ENCODE measurements at regions not wholly inside any gene's neighbourhood (a gene's known extent, or its start where the extent isn't known, plus 50 kb on each side); places are given as distances from the start of the nearest gene placed in this dataset.

DNA sequence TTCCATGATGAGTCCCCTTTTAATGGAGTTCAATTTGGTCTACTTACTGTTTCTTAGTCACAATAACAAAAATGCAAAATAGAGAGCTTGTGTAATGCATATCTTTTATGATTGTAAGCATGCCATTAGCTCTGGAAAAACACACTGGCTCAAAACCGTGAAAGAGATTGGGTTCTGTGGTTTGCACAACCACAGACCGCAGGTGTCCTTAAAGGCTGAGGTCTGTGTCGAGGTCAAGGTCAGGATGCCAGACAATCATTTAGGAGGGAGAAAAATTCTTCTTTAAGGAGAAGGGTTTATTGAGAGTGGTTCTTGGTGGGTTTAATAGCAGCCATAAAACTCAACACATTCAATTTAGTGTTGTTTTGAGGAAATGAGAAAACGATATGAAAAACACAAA is 487.2 kb downstream of the GALR1 start:
- Histone ChIP-seq H3K27ac (ENCODE audit: low read depth, low read length) (no peak overlapping the region), H3K4me1 (ENCODE audit: control insufficient read depth, insufficient read depth, low read length) (no peaks in the 10 kb centered on the region), H3K4me3 (ENCODE audit: low read length) (no peak overlapping the region), H3K27me3 (ENCODE audit: control insufficient read depth, insufficient read depth, low read length) (peaks cover 2% of the 10 kb centered on the region), H3K36me3 (ENCODE audit: control insufficient read depth, insufficient read depth, low read length) (no peaks in the 10 kb centered on the region), H3K9ac (ENCODE audit: low read length) (no peak overlapping the region)

GRCh38 chr18:77737405-77737804 is 487.8 kb downstream of the GALR1 start:
- no peak overlapping the region for H3K4me3 ChIP-seq (ENCODE audit: low read length)
- H3K36me3 ChIP-seq (ENCODE audit: control insufficient read depth, insufficient read depth, low read length) = no peaks in the 10 kb centered on the region
- no peaks in the 10 kb centered on the region for H3K4me1 ChIP-seq (ENCODE audit: control insufficient read depth, insufficient read depth, low read length)
- no peak overlapping the region for H3K9ac ChIP-seq (ENCODE audit: low read length)
- H3K27ac ChIP-seq (ENCODE audit: low read depth, low read length) = no peak overlapping the region
- H3K27me3 ChIP-seq (ENCODE audit: control insufficient read depth, insufficient read depth, low read length) = peaks cover 2% of the 10 kb centered on the region

- H3K4me1 ChIP-seq (ENCODE audit: control insufficient read depth, insufficient read depth, low read length) = no peaks in the 10 kb centered on the region
- H3K36me3 ChIP-seq (ENCODE audit: control insufficient read depth, insufficient read depth, low read length) = no peaks in the 10 kb centered on the region
- no peaks in the 10 kb centered on the region for H3K27me3 ChIP-seq (ENCODE audit: control insufficient read depth, insufficient read depth, low read length)
- no peak overlapping the region for H3K27ac ChIP-seq (ENCODE audit: low read depth, low read length)
- no peak overlapping the region for H3K9ac ChIP-seq (ENCODE audit: low read length)
- H3K4me3 ChIP-seq (ENCODE audit: low read length) = no peak overlapping the region
Observed at GRCh38 chr18:77749089-77749488, 499.4 kb downstream of the GALR1 start.

- Histone ChIP-seq H3K4me1 (ENCODE audit: control insufficient read depth, insufficient read depth, low read length) (no peaks in the 10 kb centered on the region), H3K4me3 (ENCODE audit: low read length) (no peak overlapping the region), H3K27ac (ENCODE audit: low read depth, low read length) (no peak overlapping the region), H3K27me3 (ENCODE audit: control insufficient read depth, insufficient read depth, low read length) (no peaks in the 10 kb centered on the region), H3K9ac (ENCODE audit: low read length) (no peak overlapping the region), H3K36me3 (ENCODE audit: control insufficient read depth, insufficient read depth, low read length) (no peaks in the 10 kb centered on the region)
Observed at GRCh38 chr18:77750006-77750405, 500.4 kb downstream of the GALR1 start.

DNA sequence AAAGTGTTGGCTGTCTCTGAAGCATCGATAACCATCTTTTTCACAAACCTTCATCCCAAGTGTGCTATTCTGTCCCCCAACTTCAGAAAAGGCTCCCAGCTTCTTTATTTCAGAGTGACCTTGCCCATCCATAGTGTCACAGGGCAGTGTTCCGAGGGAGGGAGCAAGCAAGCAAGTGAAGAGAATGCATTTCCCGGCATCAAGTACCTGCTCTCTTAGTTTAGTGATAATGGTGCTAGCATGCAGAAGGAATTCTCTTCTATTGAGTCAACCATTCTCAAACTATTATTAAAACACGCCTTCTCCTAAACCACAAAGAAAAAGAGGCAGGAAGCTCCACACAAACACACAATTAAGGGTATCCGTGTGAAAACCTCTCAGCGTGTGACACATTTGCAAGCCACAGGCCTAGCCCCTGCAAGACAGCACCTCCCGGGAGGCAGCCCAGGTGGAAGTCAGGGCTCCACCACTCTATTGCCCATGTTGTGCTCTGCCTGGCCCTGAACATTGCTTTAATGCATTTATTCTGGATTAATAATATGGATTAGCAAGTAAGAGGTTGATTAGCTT is 504.9 kb downstream of the GALR1 start:
- no peaks in the 10 kb centered on the region for H3K27me3 ChIP-seq (ENCODE audit: control insufficient read depth, insufficient read depth, low read length)
- no peaks in the 10 kb centered on the region for H3K36me3 ChIP-seq (ENCODE audit: control insufficient read depth, insufficient read depth, low read length)
- H3K4me3 ChIP-seq (ENCODE audit: low read length) = no peak overlapping the region
- H3K27ac ChIP-seq (ENCODE audit: low read depth, low read length) = no peak overlapping the region
- H3K9ac ChIP-seq (ENCODE audit: low read length) = no peak overlapping the region
- no peaks in the 10 kb centered on the region for H3K4me1 ChIP-seq (ENCODE audit: control insufficient read depth, insufficient read depth, low read length)

GRCh38 chr18:77755187-77755586 is 505.5 kb downstream of the GALR1 start:
- H3K27me3 ChIP-seq (ENCODE audit: control insufficient read depth, insufficient read depth, low read length) = no peaks in the 10 kb centered on the region
- H3K36me3 ChIP-seq (ENCODE audit: control insufficient read depth, insufficient read depth, low read length) = no peaks in the 10 kb centered on the region
- no peak overlapping the region for H3K27ac ChIP-seq (ENCODE audit: low read depth, low read length)
- no peak overlapping the region for H3K4me3 ChIP-seq (ENCODE audit: low read length)
- H3K4me1 ChIP-seq (ENCODE audit: control insufficient read depth, insufficient read depth, low read length) = no peaks in the 10 kb centered on the region
- no peak overlapping the region for H3K9ac ChIP-seq (ENCODE audit: low read length)

- Histone ChIP-seq H3K4me1 (ENCODE audit: control insufficient read depth, insufficient read depth, low read length) (no peaks in the 10 kb centered on the region), H3K36me3 (ENCODE audit: control insufficient read depth, insufficient read depth, low read length) (no peaks in the 10 kb centered on the region), H3K9ac (ENCODE audit: low read length) (no peak overlapping the region), H3K27ac (ENCODE audit: low read depth, low read length) (no peak overlapping the region), H3K4me3 (ENCODE audit: low read length) (no peak overlapping the region), H3K27me3 (ENCODE audit: control insufficient read depth, insufficient read depth, low read length) (no peaks in the 10 kb centered on the region)
Observed at GRCh38 chr18:77761332-77761731, 511.7 kb downstream of the GALR1 start.

DNA sequence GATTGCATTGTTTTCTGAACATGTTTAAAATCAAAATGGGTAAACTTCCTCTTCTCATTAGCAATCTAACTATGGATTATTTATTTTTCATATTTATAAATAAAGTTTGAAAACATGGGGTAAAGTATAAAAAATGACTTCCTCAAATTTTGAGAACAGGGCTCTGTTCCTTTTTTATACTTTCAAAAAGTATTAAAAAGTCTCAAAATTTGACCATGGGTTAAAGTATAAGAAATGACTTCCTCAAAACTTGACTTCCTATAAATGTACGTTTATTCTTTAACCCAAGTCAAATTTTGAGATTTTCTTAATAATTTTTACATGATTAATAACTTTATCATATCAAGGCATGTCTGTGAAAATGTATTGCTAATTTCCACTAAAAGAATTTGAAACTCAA is 512.4 kb downstream of the GALR1 start:
- Histone ChIP-seq H3K4me1 (ENCODE audit: control insufficient read depth, insufficient read depth, low read length) (no peaks in the 10 kb centered on the region), H3K27ac (ENCODE audit: low read depth, low read length) (no peak overlapping the region), H3K27me3 (ENCODE audit: control insufficient read depth, insufficient read depth, low read length) (no peaks in the 10 kb centered on the region), H3K36me3 (ENCODE audit: control insufficient read depth, insufficient read depth, low read length) (no peaks in the 10 kb centered on the region), H3K4me3 (ENCODE audit: low read length) (no peak overlapping the region), H3K9ac (ENCODE audit: low read length) (no peak overlapping the region)

DNA sequence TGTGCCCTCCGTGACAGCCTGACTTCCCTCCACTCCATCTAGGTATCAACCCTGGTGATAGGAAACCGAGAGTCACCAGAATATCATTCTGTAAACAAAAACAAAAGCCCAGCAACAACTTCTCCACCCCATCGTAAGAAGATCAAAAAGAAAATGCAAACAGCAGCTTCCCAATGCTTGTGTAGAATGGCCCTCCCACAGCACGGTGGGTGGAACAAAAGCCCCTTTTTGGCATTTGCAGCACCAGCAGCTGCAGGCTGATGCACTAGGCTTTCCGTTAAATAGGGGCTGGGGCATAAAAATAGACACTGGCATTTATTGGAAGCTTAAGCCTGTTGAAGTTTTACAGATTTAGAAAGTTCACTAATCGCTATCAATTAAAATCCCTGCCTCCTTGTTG is 513.0 kb downstream of the GALR1 start:
- Histone ChIP-seq H3K4me1 (ENCODE audit: control insufficient read depth, insufficient read depth, low read length) (no peaks in the 10 kb centered on the region), H3K4me3 (ENCODE audit: low read length) (no peak overlapping the region), H3K9ac (ENCODE audit: low read length) (no peak overlapping the region)

GRCh38 chr18:77763530-77764145 is 514.0 kb downstream of the GALR1 start:
- H3K27me3 ChIP-seq (ENCODE audit: control insufficient read depth, insufficient read depth, low read length) = no peaks in the 10 kb centered on the region
- H3K4me1 ChIP-seq (ENCODE audit: control insufficient read depth, insufficient read depth, low read length) = no peaks in the 10 kb centered on the region
- H3K36me3 ChIP-seq (ENCODE audit: control insufficient read depth, insufficient read depth, low read length) = no peaks in the 10 kb centered on the region
- H3K4me3 ChIP-seq (ENCODE audit: low read length) = no peak overlapping the region
- H3K27ac ChIP-seq (ENCODE audit: low read depth, low read length) = no peak overlapping the region
- no peak overlapping the region for H3K9ac ChIP-seq (ENCODE audit: low read length)

More for the DNA sequence above, 513.0 kb downstream of the GALR1 start:
- Histone ChIP-seq H3K36me3 (ENCODE audit: control insufficient read depth, insufficient read depth, low read length) (no peaks in the 10 kb centered on the region), H3K27me3 (ENCODE audit: control insufficient read depth, insufficient read depth, low read length) (no peaks in the 10 kb centered on the region), H3K27ac (ENCODE audit: low read depth, low read length) (no peak overlapping the region)

DNA sequence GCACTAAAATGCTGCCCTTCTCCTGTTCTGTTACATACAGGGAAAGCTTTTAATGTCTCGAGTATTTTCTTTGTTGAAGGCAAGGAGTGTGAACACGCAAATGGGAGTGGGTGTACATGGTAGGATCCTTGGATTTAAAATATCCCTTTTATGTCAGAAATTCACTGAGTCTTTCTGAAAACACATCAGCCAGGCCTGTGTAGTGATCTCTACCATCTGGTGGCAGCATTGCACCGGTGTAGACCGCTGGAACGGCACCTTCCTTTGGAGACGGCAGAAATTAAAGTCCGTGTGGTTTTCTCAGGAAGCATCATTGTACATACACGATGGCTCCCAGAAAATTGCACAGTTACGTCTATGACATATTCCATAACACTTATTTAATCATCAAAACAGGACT is 515.8 kb downstream of the GALR1 start:
- Histone ChIP-seq H3K27me3 (ENCODE audit: control insufficient read depth, insufficient read depth, low read length) (no peaks in the 10 kb centered on the region), H3K9ac (ENCODE audit: low read length) (no peak overlapping the region), H3K36me3 (ENCODE audit: control insufficient read depth, insufficient read depth, low read length) (no peaks in the 10 kb centered on the region), H3K4me3 (ENCODE audit: low read length) (no peak overlapping the region), H3K4me1 (ENCODE audit: control insufficient read depth, insufficient read depth, low read length) (no peaks in the 10 kb centered on the region), H3K27ac (ENCODE audit: low read depth, low read length) (no peak overlapping the region)

GRCh38 chr18:77766421-77766820 is 516.8 kb downstream of the GALR1 start:
- Histone ChIP-seq H3K27ac (ENCODE audit: low read depth, low read length) (no peak overlapping the region), H3K27me3 (ENCODE audit: control insufficient read depth, insufficient read depth, low read length) (no peaks in the 10 kb centered on the region), H3K9ac (ENCODE audit: low read length) (no peak overlapping the region), H3K36me3 (ENCODE audit: control insufficient read depth, insufficient read depth, low read length) (no peaks in the 10 kb centered on the region), H3K4me3 (ENCODE audit: low read length) (no peak overlapping the region), H3K4me1 (ENCODE audit: control insufficient read depth, insufficient read depth, low read length) (no peaks in the 10 kb centered on the region)

- Histone ChIP-seq H3K4me3 (ENCODE audit: low read length) (no peak overlapping the region), H3K27me3 (ENCODE audit: control insufficient read depth, insufficient read depth, low read length) (no peaks in the 10 kb centered on the region), H3K36me3 (ENCODE audit: control insufficient read depth, insufficient read depth, low read length) (no peaks in the 10 kb centered on the region), H3K27ac (ENCODE audit: low read depth, low read length) (no peak overlapping the region), H3K9ac (ENCODE audit: low read length) (no peak overlapping the region), H3K4me1 (ENCODE audit: control insufficient read depth, insufficient read depth, low read length) (no peaks in the 10 kb centered on the region)
Observed at GRCh38 chr18:77772177-77772576, 522.5 kb downstream of the GALR1 start.
